GM06990 (cell line): ENCODE measurements at regions not wholly inside any gene's neighbourhood (a gene's known extent, or its start where the extent isn't known, plus 50 kb on each side); places are given as distances from the start of the nearest gene placed in this dataset.

Experiments
- DNase-seq: peaks from one replicate; pipeline ENCODE4 v3.0.0-alpha.2; 2011; ENCODE audit not compliant: insufficient read length; ENCODE audit errors: extremely low read depth
- H3K27me3 ChIP-seq: replicated peaks from 2 replicates; pipeline ENCODE4 v1.6.0; 2011; ENCODE audit warnings: low read length; ENCODE audit not compliant: control insufficient read depth, insufficient read depth
- H3K36me3 ChIP-seq: 2 replicates; pipeline ENCODE4 v1.5.1; 2011; ENCODE audit warnings: low read length; ENCODE audit not compliant: control insufficient read depth, insufficient read depth
- H3K4me3 ChIP-seq: replicated peaks from 2 replicates; pipeline ENCODE4 v1.5.1; 2011; ENCODE audit warnings: low read depth, mild to moderate bottlenecking, control low read depth, low read length
- CTCF ChIP-seq: IDR thresholded peaks from 2 replicates; pipeline ENCODE4 v1.5.1; 2011; ENCODE audit warnings: low read length, control low read depth, mild to moderate bottlenecking, inconsistent platforms; ENCODE audit not compliant: insufficient read depth, poor library complexity, severe bottlenecking

GRCh38 chr1:184219883-184220282 lies 166.9 kb upstream of the C1orf21 start:
- Histone ChIP-seq H3K27me3 (no peaks in the 10 kb centered on the region), H3K4me3 (no peak overlapping the region), H3K36me3 (no peaks in the 10 kb centered on the region)
- TF ChIP-seq CTCF, result no peak
- no peak for DNase-seq

GRCh38 chr1:184221087-184221486 lies 165.7 kb upstream of the C1orf21 start:
- no peaks in the 10 kb centered on the region for H3K27me3 ChIP-seq
- H3K36me3 ChIP-seq, result no peaks in the 10 kb centered on the region
- no peak overlapping the region for H3K4me3 ChIP-seq
- no peak for TF ChIP-seq CTCF
- no peak for DNase-seq

GRCh38 chr1:184222652-184223052 lies 164.2 kb upstream of the C1orf21 start:
- H3K36me3 ChIP-seq, result no peaks in the 10 kb centered on the region
- H3K4me3 ChIP-seq, result no peak overlapping the region
- no peak for DNase-seq
- H3K27me3 ChIP-seq, result no peaks in the 10 kb centered on the region
- TF ChIP-seq CTCF, result peak; percentile 91

GRCh38 chr1:184223216-184223615 lies 163.6 kb upstream of the C1orf21 start:
- TF ChIP-seq CTCF, result no peak
- no peak overlapping the region for H3K4me3 ChIP-seq
- no peak for DNase-seq
- H3K36me3 ChIP-seq, result no peaks in the 10 kb centered on the region
- H3K27me3 ChIP-seq, result no peaks in the 10 kb centered on the region

- Histone ChIP-seq H3K4me3 (no peak overlapping the region), H3K27me3 (no peaks in the 10 kb centered on the region), H3K36me3 (no peaks in the 10 kb centered on the region)
- DNase-seq, result no peak
- TF ChIP-seq CTCF, result no peak
Measured at GRCh38 chr1:184225283-184226099, 161.3 kb upstream of the C1orf21 start.
